PC-3 (cell line): ENCODE measurements at regions not wholly inside any gene's neighbourhood (a gene's known extent, or its start where the extent isn't known, plus 50 kb on each side); places are given as distances from the start of the nearest gene placed in this dataset.

Experiments
- EZH2 ChIP-seq: fragments of 300-600 bp; sonication (generic); IDR thresholded peaks from one replicate; pipeline ENCODE4 v1.6.1; 2017; ENCODE audit warnings: antibody characterized with exemption, mild to moderate bottlenecking, low read length; ENCODE audit not compliant: unreplicated experiment
- EZH2phosphoT487 ChIP-seq: fragments of 300-600 bp; sonication (generic); IDR thresholded peaks from 2 replicates; pipeline ENCODE4 v1.6.1; 2018; ENCODE audit warnings: mild to moderate bottlenecking, antibody characterized with exemption, low read length, borderline replicate concordance
- TF ChIP-seq, protein P1 (sequence below): fragments of 300-600 bp; sonication (generic); conservative IDR thresholded peaks from 2 replicates; pipeline ENCODE4 v1.5.1; 2017; ENCODE audit warnings: antibody characterized with exemption, low read depth, mild to moderate bottlenecking, low read length

DNA sequence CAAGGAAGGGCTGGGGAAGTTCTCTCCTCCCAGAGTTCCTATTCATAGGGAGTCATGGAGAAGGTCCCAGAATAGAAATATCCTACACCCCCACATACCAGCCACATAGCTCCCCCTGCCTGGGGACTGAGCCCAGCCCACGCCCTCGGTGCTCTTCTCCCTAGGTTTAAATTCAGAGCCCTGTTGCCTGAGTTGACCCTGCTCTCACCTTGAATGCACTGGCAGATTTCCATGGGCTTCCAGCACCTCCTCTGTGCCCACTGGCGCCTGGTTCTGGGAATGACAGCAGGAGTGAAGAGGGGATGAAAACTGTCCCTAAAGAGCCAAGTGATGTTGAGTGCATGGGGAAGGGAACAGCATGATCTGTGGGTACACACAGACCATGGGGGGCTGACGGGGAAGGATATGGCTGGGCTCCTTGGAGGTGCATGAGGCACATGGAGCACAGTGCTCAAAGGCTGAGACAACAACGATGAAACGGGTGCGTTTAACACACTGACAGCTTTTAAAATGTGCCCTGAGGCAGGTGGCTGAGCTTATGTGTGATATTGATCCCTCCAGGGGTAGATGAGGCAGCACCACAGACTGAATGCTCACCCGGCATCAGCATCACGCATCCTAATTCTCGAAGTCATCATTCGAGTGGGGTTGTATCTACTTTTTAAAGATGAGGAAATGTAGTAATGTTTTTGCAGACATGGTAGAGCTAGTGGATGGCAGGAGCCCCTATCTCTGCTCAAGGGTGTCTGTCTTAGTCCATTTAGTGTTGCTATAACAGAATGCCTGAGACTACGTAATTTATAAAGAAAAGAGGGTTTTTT lies 53.7 kb upstream of the IGFBP3 start:
- TF ChIP-seq, protein P1, sequence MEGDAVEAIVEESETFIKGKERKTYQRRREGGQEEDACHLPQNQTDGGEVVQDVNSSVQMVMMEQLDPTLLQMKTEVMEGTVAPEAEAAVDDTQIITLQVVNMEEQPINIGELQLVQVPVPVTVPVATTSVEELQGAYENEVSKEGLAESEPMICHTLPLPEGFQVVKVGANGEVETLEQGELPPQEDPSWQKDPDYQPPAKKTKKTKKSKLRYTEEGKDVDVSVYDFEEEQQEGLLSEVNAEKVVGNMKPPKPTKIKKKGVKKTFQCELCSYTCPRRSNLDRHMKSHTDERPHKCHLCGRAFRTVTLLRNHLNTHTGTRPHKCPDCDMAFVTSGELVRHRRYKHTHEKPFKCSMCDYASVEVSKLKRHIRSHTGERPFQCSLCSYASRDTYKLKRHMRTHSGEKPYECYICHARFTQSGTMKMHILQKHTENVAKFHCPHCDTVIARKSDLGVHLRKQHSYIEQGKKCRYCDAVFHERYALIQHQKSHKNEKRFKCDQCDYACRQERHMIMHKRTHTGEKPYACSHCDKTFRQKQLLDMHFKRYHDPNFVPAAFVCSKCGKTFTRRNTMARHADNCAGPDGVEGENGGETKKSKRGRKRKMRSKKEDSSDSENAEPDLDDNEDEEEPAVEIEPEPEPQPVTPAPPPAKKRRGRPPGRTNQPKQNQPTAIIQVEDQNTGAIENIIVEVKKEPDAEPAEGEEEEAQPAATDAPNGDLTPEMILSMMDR: no peak
- no peak for TF ChIP-seq EZH2
- TF ChIP-seq EZH2phosphoT487: no peak
